Spleen (tissue), 7 donors: ENCODE measurements at regions not wholly inside any gene's neighbourhood (a gene's known extent, or its start where the extent isn't known, plus 50 kb on each side); places are given as distances from the start of the nearest gene placed in this dataset.

ENCODE experiments used
- POLR2AphosphoS5 ChIP-seq, 3 donors: sonication (generic); formaldehyde crosslinking; IDR thresholded peaks; one replicate each; pipeline ENCODE4 v1.5.1; 2017; ENCODE audit warnings: antibody characterized with exemption in 3 of 3
- TF ChIP-seq, protein P1 (sequence below), 11 experiments: fragments of 200-600 bp in 7 of 11; fragments of 450-650 bp in 4 of 11; sonication (generic) in 4 of 11; IDR thresholded peaks in 8 of 11; conservative IDR thresholded peaks in 3 of 11; 1 replicate in 7 of 11; 2 replicates in 4 of 11; pipeline versions ENCODE4 v1.4.0 to v1.8.0; 2016 to 2021; ENCODE audit warnings: antibody characterized with exemption in 11 of 11, inconsistent platforms in 4 of 11, mild to moderate bottlenecking in 1 of 11
- donor health status: DM: no; HTN: no; CAD: no; lungs with moderate emphysema.
- donor health status: DM: no; HTN: no; CAD: no.
- donor health status: DM: no; HTN: no; CAD: no.

DNA sequence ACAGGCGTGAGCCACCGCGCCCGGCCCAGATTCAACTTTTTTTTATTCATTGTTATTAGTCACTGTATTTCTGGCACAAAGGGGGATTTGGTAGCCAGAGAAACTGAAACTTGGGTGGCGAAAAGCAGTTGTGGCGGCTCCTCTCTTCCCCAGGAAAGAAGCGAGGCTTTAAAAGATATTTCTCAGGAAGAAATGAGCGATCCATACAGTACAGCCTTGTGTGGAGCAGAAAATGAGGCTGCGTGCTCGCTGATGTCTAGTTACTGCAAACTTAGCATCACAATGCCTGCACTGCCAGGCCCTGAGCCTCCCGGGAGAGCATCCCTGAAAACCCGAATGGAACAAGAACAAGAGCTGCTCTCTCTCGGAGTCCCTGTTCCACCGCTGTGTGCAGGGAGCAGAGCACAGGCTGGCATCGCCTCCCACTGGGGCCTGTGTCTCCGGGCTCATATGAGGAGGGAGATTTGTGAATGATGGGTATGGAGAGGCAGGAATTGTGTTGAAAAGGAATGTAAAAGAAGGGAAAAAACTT is 234.0 kb downstream of the ZNF516 start:
- TF ChIP-seq, protein P1, sequence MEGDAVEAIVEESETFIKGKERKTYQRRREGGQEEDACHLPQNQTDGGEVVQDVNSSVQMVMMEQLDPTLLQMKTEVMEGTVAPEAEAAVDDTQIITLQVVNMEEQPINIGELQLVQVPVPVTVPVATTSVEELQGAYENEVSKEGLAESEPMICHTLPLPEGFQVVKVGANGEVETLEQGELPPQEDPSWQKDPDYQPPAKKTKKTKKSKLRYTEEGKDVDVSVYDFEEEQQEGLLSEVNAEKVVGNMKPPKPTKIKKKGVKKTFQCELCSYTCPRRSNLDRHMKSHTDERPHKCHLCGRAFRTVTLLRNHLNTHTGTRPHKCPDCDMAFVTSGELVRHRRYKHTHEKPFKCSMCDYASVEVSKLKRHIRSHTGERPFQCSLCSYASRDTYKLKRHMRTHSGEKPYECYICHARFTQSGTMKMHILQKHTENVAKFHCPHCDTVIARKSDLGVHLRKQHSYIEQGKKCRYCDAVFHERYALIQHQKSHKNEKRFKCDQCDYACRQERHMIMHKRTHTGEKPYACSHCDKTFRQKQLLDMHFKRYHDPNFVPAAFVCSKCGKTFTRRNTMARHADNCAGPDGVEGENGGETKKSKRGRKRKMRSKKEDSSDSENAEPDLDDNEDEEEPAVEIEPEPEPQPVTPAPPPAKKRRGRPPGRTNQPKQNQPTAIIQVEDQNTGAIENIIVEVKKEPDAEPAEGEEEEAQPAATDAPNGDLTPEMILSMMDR (IDR thresholded peaks at IDR 0.05 in 8 of 11, conservative IDR thresholded peaks at IDR 0.05 in 3 of 11), result no peak
- TF ChIP-seq POLR2AphosphoS5 (IDR thresholded peaks at IDR 0.05), result no peak
